GM12891 (cell line): ENCODE measurements at regions not wholly inside any gene's neighbourhood (a gene's known extent, or its start where the extent isn't known, plus 50 kb on each side); places are given as distances from the start of the nearest gene placed in this dataset.

Source experiments
- PAX5 ChIP-seq: IDR thresholded peaks from 2 replicates; pipeline ENCODE4 v1.6.1; 2011; ENCODE audit warnings: low read length, moderate library complexity, mild to moderate bottlenecking; ENCODE audit not compliant: insufficient read depth, severe bottlenecking
- POLR2A ChIP-seq: IDR thresholded peaks from 2 replicates; pipeline ENCODE4 v1.6.1; 2011; ENCODE audit warnings: low read depth, low read length, control low read depth
- TAF1 ChIP-seq: IDR thresholded peaks from 2 replicates; pipeline ENCODE4 v1.6.1; 2011; ENCODE audit warnings: low read depth, low read length, control low read depth

DNA sequence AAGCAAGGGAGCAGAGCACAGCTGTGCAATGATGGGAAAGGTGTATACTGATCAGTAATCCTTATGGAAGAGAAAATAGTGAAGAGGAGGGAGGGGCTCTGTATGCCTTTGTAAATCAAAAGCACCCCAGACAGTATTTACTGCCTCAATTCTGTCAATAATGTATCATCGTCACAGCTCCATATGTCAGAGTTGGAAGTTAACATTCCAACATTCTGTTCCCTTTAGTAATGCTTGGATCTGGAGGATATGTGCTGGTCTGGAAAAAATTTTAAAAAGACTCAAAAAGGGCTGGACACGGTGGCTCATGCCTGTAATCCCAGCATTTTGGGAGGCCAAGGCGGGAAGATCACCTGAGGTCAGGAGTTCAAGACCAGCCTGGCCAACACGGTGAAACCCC lies 310.4 kb downstream of the ACTL7B start:
- TF ChIP-seq POLR2A (no peak), PAX5 (no peak), TAF1 (no peak)
